GM18505 (cell line): ENCODE measurements at regions not wholly inside any gene's neighbourhood (a gene's known extent, or its start where the extent isn't known, plus 50 kb on each side); places are given as distances from the start of the nearest gene placed in this dataset.

Experiments used
- ATAC-seq: cut with Tn5 transposase; IDR thresholded peaks from one replicate; pipeline ENCODE4 v1.9.1; 2021; ENCODE audit not compliant: unreplicated experiment
- POLR2A ChIP-seq: IDR thresholded peaks from 4 replicates; pipeline ENCODE4 v1.6.1; 2011; ENCODE audit warnings: borderline replicate concordance; ENCODE audit not compliant: insufficient read depth, insufficient read length; ENCODE audit errors: extremely low read depth

GRCh38 chr1:78410643-78411042, 80.1 kb upstream of the PTGFR start:
- ATAC-seq, result no peak
- TF ChIP-seq POLR2A, result no peak

- ATAC-seq, result no peak
- no peak for TF ChIP-seq POLR2A
These were observed 79.1 kb upstream of the PTGFR start for GRCh38 chr1:78411707-78412106.

- no peak for TF ChIP-seq POLR2A
- no peak for ATAC-seq
These were observed 75.6 kb upstream of the PTGFR start for GRCh38 chr1:78415165-78415564.

GRCh38 chr1:78419309-78419708, 71.5 kb upstream of the PTGFR start:
- ATAC-seq, result no peak
- no peak for TF ChIP-seq POLR2A

GRCh38 chr1:78420181-78420580, 70.6 kb upstream of the PTGFR start:
- no peak for TF ChIP-seq POLR2A
- ATAC-seq, result no peak

GRCh38 chr1:78420688-78421087, 70.1 kb upstream of the PTGFR start:
- no peak for TF ChIP-seq POLR2A
- no peak for ATAC-seq

- no peak for TF ChIP-seq POLR2A
- no peak for ATAC-seq
These were observed 66.1 kb upstream of the PTGFR start for GRCh38 chr1:78424720-78425119.

GRCh38 chr1:78426408-78426807, 64.4 kb upstream of the PTGFR start:
- TF ChIP-seq POLR2A, result no peak

GRCh38 chr1:78427506-78427905, 63.3 kb upstream of the PTGFR start:
- no peak for TF ChIP-seq POLR2A
- no peak for ATAC-seq

More at GRCh38 chr1:78426408-78426807, 64.4 kb upstream of the PTGFR start:
- ATAC-seq, result no peak

- TF ChIP-seq POLR2A, result no peak
- no peak for ATAC-seq
These were observed 58.8 kb upstream of the PTGFR start for GRCh38 chr1:78432016-78432415.

GRCh38 chr1:78434351-78434750, 56.4 kb upstream of the PTGFR start:
- ATAC-seq, result no peak
- TF ChIP-seq POLR2A, result no peak

- ATAC-seq, result no peak
- TF ChIP-seq POLR2A, result no peak
These were observed 53.8 kb upstream of the PTGFR start for GRCh38 chr1:78436961-78437360.

GRCh38 chr1:78437396-78437795, 53.4 kb upstream of the PTGFR start:
- no peak for ATAC-seq
- TF ChIP-seq POLR2A, result no peak

GRCh38 chr1:78437941-78438340, 52.8 kb upstream of the PTGFR start:
- TF ChIP-seq POLR2A, result no peak
- no peak for ATAC-seq

- TF ChIP-seq POLR2A, result no peak
- no peak for ATAC-seq
These were observed 50.4 kb upstream of the PTGFR start for GRCh38 chr1:78440381-78440793.
